ENCODE measurements at regions not wholly inside any gene's neighbourhood (a gene's known extent, or its start where the extent isn't known, plus 50 kb on each side); places are given as distances from the start of the nearest gene placed in this dataset.

DNA sequence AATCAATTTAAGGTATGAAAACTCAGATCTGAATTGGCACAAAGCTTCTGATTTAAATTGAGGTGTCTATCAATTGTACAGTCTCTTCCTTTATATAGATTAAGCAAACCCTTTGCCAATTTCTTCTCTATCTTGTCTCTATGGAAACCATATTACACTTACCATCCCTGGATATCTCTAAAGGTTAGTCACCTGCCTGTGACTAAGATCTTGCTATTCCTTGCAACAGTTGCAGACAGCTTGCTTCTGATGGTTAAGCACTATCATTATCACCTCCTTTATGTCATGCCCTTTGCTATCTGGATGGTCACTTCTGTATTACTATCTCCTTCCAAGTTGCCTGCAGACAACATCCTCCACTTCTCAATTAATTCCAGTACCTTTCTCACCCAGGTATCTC lies 998.6 kb upstream of the B3GALT2 start:
- Mint-ChIP-seq H3K27me3 (ENCODE audit: insufficient read depth) (no peaks in the 10 kb centered on the region; the same call in 1 of the 2 replicates), H3K4me3 (no peak overlapping the region), H3K36me3 (ENCODE audit: low read depth) (no peaks in the 10 kb centered on the region), H3K4me1 (ENCODE audit: low read depth) (no peaks in the 10 kb centered on the region), H3K9me3 (no peaks in the 10 kb centered on the region), H3K27ac (no peak overlapping the region)
- no peak for DNase-seq
- TF ChIP-seq CTCF (IDR thresholded peaks at IDR 0.05) = no peak

GRCh38 chr1:194184425-194184824 lies 998.0 kb upstream of the B3GALT2 start:
- TF ChIP-seq CTCF (IDR thresholded peaks at IDR 0.05) = no peak
- H3K9me3 Mint-ChIP-seq = no peaks in the 10 kb centered on the region

DNA sequence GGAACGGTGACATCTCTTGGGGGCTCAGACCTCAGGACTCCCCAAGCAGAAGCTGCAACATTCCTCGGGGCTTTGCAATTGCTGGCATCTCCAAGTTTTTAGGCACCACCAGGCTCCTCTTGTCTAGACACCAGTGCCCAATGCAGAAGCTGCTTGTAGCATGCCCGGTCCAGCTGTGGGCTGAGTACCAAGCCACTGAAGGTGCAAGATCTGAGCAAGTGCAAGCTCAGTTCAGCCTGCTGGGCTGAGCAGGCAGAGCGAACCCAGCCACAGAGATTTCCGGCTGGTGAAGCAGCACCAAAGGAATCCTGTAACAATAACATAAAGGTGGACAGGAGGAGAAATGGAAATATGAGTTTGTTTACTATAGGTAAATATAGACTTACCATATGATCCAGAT lies 995.4 kb upstream of the B3GALT2 start:
- no peaks in the 10 kb centered on the region; the same call in 1 of the 2 replicates for H3K27me3 Mint-ChIP-seq (ENCODE audit: insufficient read depth)
- no peak overlapping the region for H3K4me3 Mint-ChIP-seq
- DNase-seq = no peak
- no peak overlapping the region for H3K27ac Mint-ChIP-seq
- no peaks in the 10 kb centered on the region for H3K4me1 Mint-ChIP-seq (ENCODE audit: low read depth)
- H3K36me3 Mint-ChIP-seq (ENCODE audit: low read depth) = no peaks in the 10 kb centered on the region
- H3K9me3 Mint-ChIP-seq = no peaks in the 10 kb centered on the region
- no peak for TF ChIP-seq CTCF (IDR thresholded peaks at IDR 0.05)

More at GRCh38 chr1:194184425-194184824, 998.0 kb upstream of the B3GALT2 start:
- H3K27ac Mint-ChIP-seq = no peak overlapping the region
- no peak for DNase-seq
- no peaks in the 10 kb centered on the region for H3K4me1 Mint-ChIP-seq (ENCODE audit: low read depth)
- H3K27me3 Mint-ChIP-seq (ENCODE audit: insufficient read depth) = no peaks in the 10 kb centered on the region; the same call in 1 of the 2 replicates
- no peak overlapping the region for H3K4me3 Mint-ChIP-seq
- no peaks in the 10 kb centered on the region for H3K36me3 Mint-ChIP-seq (ENCODE audit: low read depth)

DNA sequence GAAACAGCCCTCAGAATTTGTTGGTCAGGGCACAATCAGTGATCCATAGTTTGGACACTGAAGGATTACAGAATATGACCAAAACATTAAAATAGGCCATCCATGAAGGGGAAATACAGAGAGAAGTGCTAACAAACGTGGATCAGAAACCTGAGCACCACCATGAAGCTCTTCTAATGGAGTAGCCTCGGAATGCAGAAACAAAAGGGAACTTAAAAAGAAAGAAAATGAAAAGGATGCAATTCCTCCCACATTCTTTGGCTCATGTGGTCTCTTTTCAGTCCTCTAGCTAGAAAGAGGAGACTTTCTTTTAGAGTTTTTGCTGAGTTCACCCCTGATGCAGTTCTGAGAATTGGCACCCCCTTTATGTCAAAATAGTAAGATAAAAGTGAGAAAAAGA lies 989.8 kb upstream of the B3GALT2 start:
- no peaks in the 10 kb centered on the region for H3K36me3 Mint-ChIP-seq (ENCODE audit: low read depth)
- peaks cover 12% of the 10 kb centered on the region; the same call in 1 of the 2 replicates for H3K4me1 Mint-ChIP-seq (ENCODE audit: low read depth)
- H3K27ac Mint-ChIP-seq = no peak overlapping the region
- TF ChIP-seq CTCF (IDR thresholded peaks at IDR 0.05) = no peak
- H3K27me3 Mint-ChIP-seq (ENCODE audit: insufficient read depth) = no peaks in the 10 kb centered on the region
- no peak for DNase-seq
- H3K4me3 Mint-ChIP-seq = no peak overlapping the region
- no peaks in the 10 kb centered on the region; the same call in 1 of the 2 replicates for H3K9me3 Mint-ChIP-seq

- Mint-ChIP-seq H3K4me3 (no peak overlapping the region), H3K4me1 (ENCODE audit: low read depth) (peaks cover 12% of the 10 kb centered on the region; the same call in 1 of the 2 replicates)
- DNase-seq = no peak
Observed at GRCh38 chr1:194175251-194175650, 988.8 kb upstream of the B3GALT2 start.

More at GRCh38 chr1:194175251-194175650, 988.8 kb upstream of the B3GALT2 start:
- H3K9me3 Mint-ChIP-seq = no peaks in the 10 kb centered on the region; the same call in 1 of the 2 replicates
- H3K27ac Mint-ChIP-seq = no peak overlapping the region
- TF ChIP-seq CTCF (IDR thresholded peaks at IDR 0.05) = no peak
- no peaks in the 10 kb centered on the region for H3K27me3 Mint-ChIP-seq (ENCODE audit: insufficient read depth)
- no peaks in the 10 kb centered on the region for H3K36me3 Mint-ChIP-seq (ENCODE audit: low read depth)
